ENCODE measurements at regions not wholly inside any gene's neighbourhood (a gene's known extent, or its start where the extent isn't known, plus 50 kb on each side); places are given as distances from the start of the nearest gene placed in this dataset.

GRCh38 chr1:5504364-5504740 is 487.9 kb downstream of the NPHP4 start:
- TF ChIP-seq CTCF (IDR thresholded peaks at IDR 0.05): no peak
- TF ChIP-seq EZH2 (IDR thresholded peaks at IDR 0.05; ENCODE audit: borderline replicate concordance, insufficient read depth, low read depth, low read length, poor library complexity, severe bottlenecking): no peak
